Body of pancreas (tissue), 4 donors: ENCODE measurements at regions not wholly inside any gene's neighbourhood (a gene's known extent, or its start where the extent isn't known, plus 50 kb on each side); places are given as distances from the start of the nearest gene placed in this dataset.

Experiments used
- CTCF ChIP-seq, 7 experiments: fragments of 450-650 bp in 4 of 7; fragments of 200-600 bp in 3 of 7; sonication (generic) in 3 of 7; IDR thresholded peaks; one replicate each; pipeline ENCODE4 v1.5.1; 2016 to 2019; ENCODE audit warnings: antibody characterized with exemption in 7 of 7
- POLR2A ChIP-seq, 3 donors: fragments of 450-650 bp; IDR thresholded peaks; one replicate each; pipeline ENCODE4 v1.6.1; 2016; ENCODE audit warnings: antibody characterized with exemption in 3 of 3, mild to moderate bottlenecking in 2 of 3

GRCh38 chr11:122004446-122004845, 111.6 kb downstream of the BLID start:
- TF ChIP-seq CTCF (IDR thresholded peaks at IDR 0.05), result no peak
- no peak for TF ChIP-seq POLR2A (IDR thresholded peaks at IDR 0.05)
